ENCODE measurements at regions not wholly inside any gene's neighbourhood (a gene's known extent, or its start where the extent isn't known, plus 50 kb on each side); places are given as distances from the start of the nearest gene placed in this dataset.

- DNase-seq, result no peak
These were observed 72.6 kb downstream of the TENT5C start for GRCh38 chr1:117678246-117678977.

GRCh38 chr1:117679299-117679698 lies 73.5 kb downstream of the TENT5C start:
- DNase-seq, result no peak

GRCh38 chr1:117679868-117680267 lies 74.0 kb downstream of the TENT5C start:
- no peak for DNase-seq

- DNase-seq, result no peak
These were observed 74.6 kb downstream of the TENT5C start for GRCh38 chr1:117680316-117681002.

DNA sequence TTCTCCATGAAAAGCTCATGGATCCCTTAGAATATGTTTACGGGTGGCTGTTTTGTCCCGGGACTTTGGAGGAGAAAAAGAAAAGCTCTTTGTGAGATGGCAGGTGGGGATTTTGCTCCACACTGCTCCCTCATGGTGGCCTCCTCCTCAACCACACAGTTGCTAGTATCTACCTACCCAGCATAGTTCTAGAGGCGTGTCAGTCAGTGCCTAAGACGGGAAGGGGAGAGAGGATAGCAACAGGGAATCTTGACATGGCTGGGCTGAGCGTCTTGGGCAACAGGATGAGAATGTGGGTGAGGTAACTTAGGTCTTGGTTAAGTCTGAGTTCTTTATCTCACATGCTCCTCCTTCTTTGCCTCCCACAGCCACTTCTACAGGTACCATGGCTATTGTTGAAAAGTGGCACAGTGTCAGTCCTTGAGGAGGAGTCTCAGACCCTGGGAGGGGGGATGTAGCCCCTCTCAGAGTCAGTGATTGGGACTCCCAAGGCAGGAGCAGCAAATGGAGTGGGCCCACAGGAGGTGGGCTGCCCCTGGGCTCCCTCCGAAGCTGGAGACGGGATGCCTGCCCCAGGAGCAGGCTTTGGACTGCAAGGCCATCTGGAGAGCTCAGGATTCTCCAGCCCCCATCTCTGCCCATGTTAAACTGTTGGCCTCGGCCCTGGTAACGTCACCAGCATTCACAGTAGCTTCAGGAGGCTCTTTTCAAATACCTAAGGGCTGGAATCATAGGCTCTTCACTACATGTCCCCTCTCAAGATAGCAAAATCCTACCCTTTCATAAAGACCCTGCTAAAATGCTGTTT lies 75.4 kb downstream of the TENT5C start:
- no peak for DNase-seq

DNA sequence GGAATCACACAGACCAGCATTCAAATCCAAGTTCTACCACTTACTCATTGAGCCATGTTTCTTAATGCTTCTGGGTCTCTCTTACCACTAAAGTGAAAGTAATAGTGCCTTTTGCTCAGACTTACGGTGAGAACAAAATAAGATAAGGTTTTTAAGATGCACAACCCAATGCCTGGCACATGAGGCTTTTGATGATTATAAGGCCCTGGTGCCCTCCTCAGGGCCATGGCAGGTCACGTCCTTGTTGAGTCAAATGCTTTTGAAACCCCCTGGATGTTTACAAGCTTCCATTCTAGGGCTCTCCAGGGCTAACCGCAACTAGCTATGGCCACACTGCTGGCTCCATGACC lies 76.0 kb downstream of the TENT5C start:
- DNase-seq, result no peak

DNA sequence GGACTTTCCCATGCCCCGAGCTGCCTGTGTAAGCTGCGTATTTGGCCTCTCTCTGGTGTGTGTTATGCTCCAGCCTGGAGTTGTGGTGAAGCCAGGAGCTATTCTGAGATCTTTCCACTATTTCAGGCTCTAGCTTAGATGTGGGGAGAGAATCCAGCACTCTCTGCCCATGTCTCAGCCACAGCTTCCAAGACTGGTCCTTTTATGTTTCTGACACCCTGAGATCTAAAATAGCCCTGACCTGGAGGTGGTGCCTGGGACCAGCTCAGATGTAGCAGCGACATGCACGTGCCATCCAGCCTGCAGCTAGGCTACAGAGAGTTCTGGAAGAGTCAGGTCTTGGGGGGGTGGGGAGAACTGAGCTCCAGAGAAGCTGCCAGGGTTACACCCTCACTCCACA lies 76.5 kb downstream of the TENT5C start:
- DNase-seq, result no peak

GRCh38 chr1:117683571-117684285 lies 77.9 kb downstream of the TENT5C start:
- no peak for DNase-seq

DNA sequence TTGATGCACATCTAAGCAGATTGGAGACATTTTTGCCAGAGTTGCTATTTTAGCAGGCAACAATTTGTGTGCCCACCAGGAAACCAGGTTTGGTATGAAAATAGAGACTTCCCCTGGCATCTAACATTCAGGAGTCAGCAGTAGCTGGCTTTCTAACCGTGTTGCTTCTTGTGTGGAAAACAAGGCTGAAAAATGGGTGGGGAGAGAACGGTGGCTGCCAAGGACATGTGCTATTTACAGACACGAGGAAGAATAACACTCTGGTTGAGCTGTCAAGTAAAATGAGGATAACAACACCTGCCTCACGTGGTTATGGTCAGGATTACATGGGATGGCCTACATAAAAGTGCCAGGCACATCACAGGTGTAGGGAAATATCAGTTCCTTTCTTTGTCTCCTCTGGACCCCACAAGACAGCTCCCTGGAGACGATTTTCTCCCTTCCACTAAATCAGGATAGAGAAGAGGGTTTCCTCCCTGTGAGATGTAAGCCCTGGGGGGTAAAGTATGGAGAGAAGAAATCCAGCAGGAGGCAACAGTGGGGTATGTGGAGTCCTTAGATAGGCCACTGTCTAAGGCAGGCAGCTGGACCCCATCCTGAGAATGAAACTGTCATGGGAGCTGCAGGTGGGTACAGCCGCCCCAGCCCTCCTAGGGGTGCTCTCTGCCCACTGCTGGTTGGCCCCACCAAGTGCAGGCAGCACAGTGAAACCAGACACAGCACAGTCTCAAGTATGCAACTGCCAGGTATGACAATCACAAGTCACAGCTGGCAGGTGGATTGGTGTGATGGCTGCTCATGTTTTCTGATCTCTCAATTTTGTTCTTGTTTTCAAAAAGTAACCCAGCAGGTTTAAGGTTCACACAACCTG lies 80.3 kb downstream of the TENT5C start:
- DNase-seq, result no peak

GRCh38 chr1:117686907-117687306 lies 81.1 kb downstream of the TENT5C start:
- no peak for DNase-seq

DNA sequence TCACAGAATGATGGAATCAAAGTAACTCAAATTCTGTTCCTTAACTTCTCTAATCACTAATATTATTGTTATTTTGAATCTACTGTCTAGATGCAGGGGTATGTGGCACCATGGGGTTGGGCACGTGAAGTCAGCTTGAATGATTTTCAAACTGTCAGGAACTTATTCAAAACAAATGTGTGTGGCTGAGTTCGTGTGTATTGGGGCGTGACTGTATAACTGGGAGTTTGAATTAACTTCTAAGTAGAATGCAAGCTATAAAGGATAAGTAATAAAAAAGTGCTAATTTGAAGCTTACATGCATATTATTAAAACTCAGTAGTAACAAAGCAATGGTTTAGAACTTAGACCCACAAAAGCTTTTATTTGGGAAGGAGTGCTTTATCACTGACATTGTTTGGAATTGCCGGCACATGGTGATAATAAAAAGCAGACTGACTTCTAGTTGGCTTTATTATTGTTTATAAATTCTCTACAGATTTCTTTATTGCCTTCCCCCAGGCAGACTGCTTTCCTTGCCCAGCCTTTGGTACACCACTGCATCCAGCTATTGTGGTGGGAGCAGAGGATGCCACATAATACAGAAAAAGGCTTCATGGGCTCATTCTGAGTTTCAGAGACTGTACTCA lies 84.3 kb downstream of the TENT5C start:
- no peak for DNase-seq

DNA sequence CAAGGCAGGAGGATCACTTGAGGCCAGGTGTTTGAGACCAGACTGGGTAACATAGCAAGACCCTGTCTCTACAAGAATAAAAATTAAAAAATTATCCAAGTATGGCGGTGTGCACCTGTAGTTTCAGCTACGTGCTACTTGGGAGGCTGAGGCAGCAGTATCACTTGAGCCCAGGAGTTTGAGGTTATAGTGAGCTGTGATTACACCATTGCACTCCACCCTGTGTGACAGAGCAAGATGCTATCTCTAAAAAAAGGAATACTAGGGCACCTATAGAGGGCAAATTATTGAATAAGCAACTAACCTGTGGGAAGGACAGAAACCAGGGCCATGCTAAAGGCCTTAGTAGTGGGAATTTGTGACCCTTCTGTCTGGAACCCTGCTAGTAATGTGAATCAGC lies 86.1 kb downstream of the TENT5C start:
- no peak for DNase-seq

- no peak for DNase-seq
These were observed 88.7 kb downstream of the TENT5C start for GRCh38 chr1:117694543-117694942.

DNA sequence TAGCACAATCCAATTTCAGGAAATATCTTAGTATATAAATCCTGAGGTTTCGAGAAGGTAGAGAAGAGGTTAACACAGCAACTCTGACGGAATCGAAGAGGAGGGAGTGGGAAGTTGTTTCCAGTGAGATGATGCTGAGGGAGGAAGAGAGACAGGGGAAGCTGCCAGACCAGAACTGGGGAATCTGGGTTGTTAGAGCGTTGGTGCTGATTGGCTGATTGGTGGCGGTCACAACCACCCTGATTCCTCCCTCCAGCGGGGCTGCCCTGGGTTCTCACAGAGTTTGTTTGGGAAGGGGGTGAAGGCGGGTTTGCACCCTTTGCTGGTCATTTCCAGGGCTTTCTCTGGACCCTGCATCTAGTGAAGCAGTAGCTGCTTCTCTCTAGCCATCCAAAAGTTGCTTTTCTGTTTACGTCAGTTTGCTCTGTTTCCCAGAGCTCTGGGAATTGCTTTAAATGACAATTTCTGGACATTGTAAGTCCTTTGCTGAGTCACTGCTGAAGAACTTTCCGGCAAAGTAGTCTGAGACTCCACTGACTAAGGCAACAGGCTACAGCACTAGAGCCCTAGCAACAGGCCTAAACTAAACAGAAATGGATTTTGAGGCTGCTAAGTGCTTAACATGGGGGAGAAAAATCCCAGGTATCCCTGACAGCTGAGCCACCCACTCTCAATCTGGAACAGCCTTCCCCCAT lies 90.1 kb downstream of the TENT5C start:
- peak; percentile 12 to 42 for DNase-seq

GRCh38 chr1:117696561-117696960 lies 90.7 kb downstream of the TENT5C start:
- DNase-seq, result peak; percentile 47 to 68

DNA sequence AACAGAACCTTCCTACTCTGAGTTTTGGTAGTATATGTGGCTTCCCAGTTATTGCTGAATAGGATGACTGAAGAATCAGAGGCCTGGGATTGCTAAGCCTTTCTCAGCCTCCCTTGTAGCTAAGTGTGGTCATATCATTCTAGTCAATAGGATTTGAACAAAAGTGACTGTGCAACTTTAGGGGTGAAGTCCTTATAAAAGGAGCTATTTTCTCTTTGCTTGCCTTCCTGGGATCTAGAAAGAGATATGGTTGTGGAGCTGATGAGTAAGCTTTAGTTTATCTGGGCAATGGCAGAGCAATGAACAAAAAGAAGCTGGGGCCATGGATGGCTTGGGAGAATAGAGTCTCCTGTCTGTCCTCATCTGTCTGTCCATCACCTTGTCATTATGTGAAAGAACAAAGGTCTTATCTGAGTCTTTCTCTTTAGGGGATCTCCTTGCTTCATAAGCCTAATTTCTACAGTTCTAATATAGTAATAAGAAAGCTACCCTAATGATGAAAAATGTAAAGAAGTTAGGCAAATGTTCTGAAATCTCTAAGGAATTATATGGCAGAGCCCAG lies 91.5 kb downstream of the TENT5C start:
- no peak for DNase-seq

DNA sequence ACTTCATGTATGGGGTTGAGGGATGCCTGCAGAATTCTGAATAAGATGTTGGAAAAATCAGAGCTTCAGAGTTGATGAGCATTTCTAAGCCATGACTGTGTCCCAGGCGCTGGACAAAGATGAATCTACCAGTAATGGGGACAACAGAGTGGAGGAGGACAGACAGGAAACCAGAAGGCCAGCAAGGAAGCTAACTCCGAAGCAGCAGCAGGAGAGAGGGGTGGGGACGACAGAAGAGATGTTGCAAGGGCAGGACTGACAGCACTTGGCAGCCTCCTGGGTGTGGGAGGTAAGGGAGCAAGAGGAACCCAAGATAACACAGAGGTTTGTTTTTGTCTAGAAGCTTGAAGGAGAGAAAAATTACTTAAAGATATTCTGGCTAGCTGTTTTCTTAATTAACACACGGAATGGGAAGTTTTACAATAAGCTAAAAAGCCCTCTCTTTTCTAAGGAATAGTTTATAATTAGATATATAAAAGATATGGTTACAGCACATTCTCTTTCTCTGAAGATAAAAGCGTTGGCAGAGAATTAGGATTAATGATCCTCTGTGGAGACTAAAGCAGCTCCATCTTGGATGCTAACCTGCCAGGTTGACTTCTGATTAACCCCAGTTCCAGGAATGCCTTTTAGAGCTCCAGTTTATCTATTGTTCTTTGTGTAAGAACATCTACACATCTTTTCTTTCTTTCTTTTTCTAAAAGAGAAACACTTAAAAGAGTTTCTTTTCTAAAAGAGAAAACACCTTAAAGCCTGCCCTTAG lies 92.7 kb downstream of the TENT5C start:
- no peak for DNase-seq

DNA sequence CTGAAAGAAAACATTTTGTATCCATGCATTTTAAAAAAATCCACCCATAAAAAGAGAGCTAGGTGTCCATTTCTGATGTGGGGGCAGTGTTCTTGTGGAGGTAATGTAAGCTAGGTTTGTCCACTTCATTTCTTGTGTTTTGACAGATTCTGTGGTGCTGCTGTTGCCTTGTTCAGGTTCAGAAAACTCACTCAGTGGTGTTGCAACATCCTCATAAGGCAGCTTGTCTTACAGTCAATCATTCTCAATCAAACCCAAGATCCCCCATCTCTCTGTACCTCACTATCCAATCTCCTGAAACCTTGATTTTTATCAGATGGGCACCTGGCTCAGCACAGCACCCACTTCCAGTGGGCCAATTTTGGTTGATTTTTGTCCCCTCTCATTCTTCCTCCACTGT lies 94.1 kb downstream of the TENT5C start:
- DNase-seq, result no peak

DNA sequence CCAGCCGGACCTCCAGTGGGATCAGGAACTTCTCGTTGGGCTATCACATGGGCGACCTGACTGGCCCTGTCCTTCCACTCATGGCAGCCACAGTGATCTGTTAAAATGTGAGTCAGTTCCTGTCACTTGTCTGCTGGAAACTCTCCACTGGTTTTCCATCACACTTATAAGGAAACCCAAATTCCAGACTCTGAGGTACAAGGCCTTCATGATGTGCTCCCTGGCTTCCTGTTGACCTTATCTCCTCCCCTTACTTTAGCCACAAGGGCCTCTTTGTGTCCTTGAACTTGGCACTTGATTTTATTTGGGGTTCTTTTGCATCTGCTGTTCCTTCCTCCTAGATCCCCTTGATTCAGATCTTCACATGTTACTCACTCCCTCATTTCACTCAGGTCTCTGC lies 96.8 kb downstream of the TENT5C start:
- DNase-seq, result no peak
